OCI-LY7 (cell line): ENCODE measurements at regions not wholly inside any gene's neighbourhood (a gene's known extent, or its start where the extent isn't known, plus 50 kb on each side); places are given as distances from the start of the nearest gene placed in this dataset.

Experiments
- BruUV-seq: library from RNA; stranded (reverse); fragments of 400-500 nt; replicated peaks from 2 replicates; lab custom pipeline; 2021; lab: Mats Ljungman, UMichigan
- CTCF ChIA-PET: fragments of 300-600 bp; sonication (Branson Sonifier 250); formaldehyde crosslinking; loops from one replicate; lab custom pipeline; 2022; ENCODE audit warnings: antibody characterized with exemption; ENCODE audit not compliant: unreplicated experiment; lab: Charles Lee
- POLR2A ChIA-PET: fragments of 300-600 bp; sonication (Branson Sonifier 250); formaldehyde crosslinking; loops from one replicate; lab custom pipeline; 2022; ENCODE audit warnings: antibody characterized with exemption; lab: Charles Lee
- DNase-seq: peaks from one replicate; pipeline ENCODE4 v3.0.0-alpha.2; 2015; ENCODE audit warnings: low spot score
- H2AFZ ChIP-seq: fragments of 200-600 bp; sonication (generic), shearing (Covaris generic); 2 replicates; pipeline ENCODE4 v1.6.1; 2014; ENCODE audit warnings: mild to moderate bottlenecking, antibody characterized with exemption, low read length, moderate library complexity
- H3K27ac ChIP-seq: fragments of 200-600 bp; sonication (generic); 2 replicates; pipeline ENCODE4 v1.5.1; 2014; ENCODE audit warnings: mixed run types, low read depth, mild to moderate bottlenecking, moderate library complexity, low read length, inconsistent platforms; ENCODE audit not compliant: poor library complexity, severe bottlenecking
- H3K36me3 ChIP-seq: fragments of 200-600 bp; sonication (generic); 2 replicates; pipeline ENCODE4 v1.6.1; 2014; ENCODE audit warnings: mild to moderate bottlenecking, antibody characterized with exemption, low read length, moderate library complexity, mixed read lengths; ENCODE audit not compliant: insufficient read depth
- H3K4me1 ChIP-seq: fragments of 200-600 bp; sonication (generic); 2 replicates; pipeline ENCODE4 v1.5.1; 2014; ENCODE audit warnings: mild to moderate bottlenecking, low read length; ENCODE audit not compliant: insufficient read depth, poor library complexity, severe bottlenecking
- H3K4me2 ChIP-seq: fragments of 200-600 bp; sonication (generic); 2 replicates; pipeline ENCODE4 v1.6.1; 2014; ENCODE audit warnings: mild to moderate bottlenecking, low read length
- H3K4me3 ChIP-seq: fragments of 200-600 bp; sonication (generic); 2 replicates; pipeline ENCODE4 v1.5.1; 2014; ENCODE audit warnings: mild to moderate bottlenecking, low read depth, low read length; ENCODE audit not compliant: poor library complexity, severe bottlenecking
- H3K79me2 ChIP-seq: fragments of 200-600 bp; sonication (generic); 2 replicates; pipeline ENCODE4 v1.6.1; 2016; ENCODE audit warnings: low read depth, mild to moderate bottlenecking, low read length, moderate library complexity, mixed read lengths; ENCODE audit not compliant: insufficient read depth
- H3K9me2 ChIP-seq: fragments of 200-600 bp; sonication (generic); 2 replicates; pipeline ENCODE4 v1.6.1; 2016; ENCODE audit warnings: mild to moderate bottlenecking, low read length, mixed read lengths; ENCODE audit not compliant: insufficient read depth
- H3K9me3 ChIP-seq: fragments of 200-600 bp; sonication (generic); 2 replicates; pipeline ENCODE4 v1.6.1; 2014; ENCODE audit warnings: mild to moderate bottlenecking, mixed run types, low read length, mixed read lengths
- H4K20me1 ChIP-seq: fragments of 200-600 bp; sonication (generic); 2 replicates; pipeline ENCODE4 v1.6.1; 2014; ENCODE audit warnings: mild to moderate bottlenecking, antibody characterized with exemption, low read length, moderate library complexity, mixed read lengths; ENCODE audit not compliant: insufficient read depth
- CTCF ChIP-seq: fragments of 200-600 bp; sonication (generic); conservative IDR thresholded peaks from 2 replicates; pipeline ENCODE4 v1.5.1; 2014; ENCODE audit warnings: mild to moderate bottlenecking, antibody characterized with exemption, low read length, moderate library complexity, mixed read lengths
- EZH2phosphoT487 ChIP-seq: fragments of 200-600 bp; sonication (generic); IDR thresholded peaks from 2 replicates; pipeline ENCODE4 v1.6.1; 2018; ENCODE audit warnings: low read depth, borderline replicate concordance, mild to moderate bottlenecking, mixed run types, antibody characterized with exemption, low read length, moderate library complexity, mixed read lengths
- intact Hi-C: fragments of 100-400 bp; cut with micrococcal nuclease; formaldehyde crosslinking; loops from one replicate; pipeline ENCODE4 v1.10.0; 2022; ENCODE audit not compliant: unreplicated experiment

- H3K4me3 ChIP-seq, result no peak overlapping the region
- no TSS peak for BruUV-seq
- no peaks in the 10 kb centered on the region for H3K79me2 ChIP-seq
- no peak overlapping the region for H2AFZ ChIP-seq
- ChIA-PET POLR2A (no interaction called here), CTCF (no interaction called here)
- no peaks in the 10 kb centered on the region for H3K4me1 ChIP-seq
- intact Hi-C loops, result no loop called here
- H3K9me2 ChIP-seq, result no peaks in the 10 kb centered on the region
- H3K4me2 ChIP-seq, result no peak overlapping the region
- no peak for DNase-seq
- no peak overlapping the region for H3K27ac ChIP-seq
- H3K9me3 ChIP-seq, result no peaks in the 10 kb centered on the region
- no peaks in the 10 kb centered on the region for H3K36me3 ChIP-seq
- H4K20me1 ChIP-seq, result no peaks in the 10 kb centered on the region
- TF ChIP-seq CTCF, result no peak
- no peak for TF ChIP-seq EZH2phosphoT487
Measured at GRCh38 chr15:92231461-92231860, 162.2 kb upstream of the ST8SIA2 start.

- no peaks in the 10 kb centered on the region for H3K79me2 ChIP-seq
- intact Hi-C loops, result no loop called here
- no peaks in the 10 kb centered on the region for H3K9me3 ChIP-seq
- no peaks in the 10 kb centered on the region for H3K4me1 ChIP-seq
- ChIA-PET CTCF (interaction anchor here (1.0 kb wide), 1 partner anchor 10 kb away, joined by 3 read pairs; no protein-coding TSS in a partner anchor), POLR2A (no interaction called here)
- no peaks in the 10 kb centered on the region for H3K9me2 ChIP-seq
- no TSS peak for BruUV-seq
- no peaks in the 10 kb centered on the region for H3K36me3 ChIP-seq
- no peak for TF ChIP-seq CTCF
- TF ChIP-seq EZH2phosphoT487, result no peak
- no peak overlapping the region for H3K4me3 ChIP-seq
- no peak overlapping the region for H2AFZ ChIP-seq
- DNase-seq, result no peak
- H3K27ac ChIP-seq, result no peak overlapping the region
- no peak overlapping the region for H3K4me2 ChIP-seq
- no peaks in the 10 kb centered on the region for H4K20me1 ChIP-seq
Measured at GRCh38 chr15:92232317-92232716, 161.4 kb upstream of the ST8SIA2 start.

GRCh38 chr15:92232876-92233275 is 160.8 kb upstream of the ST8SIA2 start:
- intact Hi-C loops, result no loop called here
- H3K9me2 ChIP-seq, result no peaks in the 10 kb centered on the region
- no peak overlapping the region for H3K4me3 ChIP-seq
- no TSS peak for BruUV-seq
- TF ChIP-seq EZH2phosphoT487 (no peak), CTCF (no peak)
- no peaks in the 10 kb centered on the region for H4K20me1 ChIP-seq
- H3K79me2 ChIP-seq, result no peaks in the 10 kb centered on the region
- H2AFZ ChIP-seq, result no peak overlapping the region
- no peaks in the 10 kb centered on the region for H3K4me1 ChIP-seq
- CTCF ChIA-PET, result interaction anchor here (1.0 kb wide), 1 partner anchor 11 kb away, joined by 3 read pairs; no protein-coding TSS in a partner anchor
- no peaks in the 10 kb centered on the region for H3K36me3 ChIP-seq
- no peaks in the 10 kb centered on the region for H3K9me3 ChIP-seq
- no peak overlapping the region for H3K4me2 ChIP-seq
- no peak overlapping the region for H3K27ac ChIP-seq
- POLR2A ChIA-PET, result interaction anchor here (0.6 kb wide), 1 partner anchor 410 kb away, joined by 3 read pairs; no protein-coding TSS in a partner anchor
- DNase-seq, result no peak
